ENCODE measurements at regions not wholly inside any gene's neighbourhood (a gene's known extent, or its start where the extent isn't known, plus 50 kb on each side); places are given as distances from the start of the nearest gene placed in this dataset.

- H4K20me1 ChIP-seq (ENCODE audit: control insufficient read depth, extremely low read depth, insufficient read depth, low read length), result no peaks in the 10 kb centered on the region
- no peak overlapping the region for H3K4me2 ChIP-seq (ENCODE audit: extremely low read depth, insufficient read depth, low read length)
- H3K9me3 ChIP-seq (ENCODE audit: control insufficient read depth, insufficient read depth, low read depth, low read length), result no peaks in the 10 kb centered on the region
- no peaks in the 10 kb centered on the region for H3K27me3 ChIP-seq (ENCODE audit: control insufficient read depth, insufficient read depth, low read length)
- no peaks in the 10 kb centered on the region for H3K36me3 ChIP-seq (ENCODE audit: control insufficient read depth, insufficient read depth, low read length)
- H3K79me2 ChIP-seq (ENCODE audit: control insufficient read depth, insufficient read depth, low read length), result no peaks in the 10 kb centered on the region
- H2AFZ ChIP-seq (ENCODE audit: low read length), result no peak overlapping the region
- H3K4me1 ChIP-seq (ENCODE audit: control insufficient read depth, extremely low read depth, insufficient read depth, low read length), result no peaks in the 10 kb centered on the region
- peak in 1 of 2 donors; percentile 54 for DNase-seq (ENCODE audit: low read depth in 2 of 2)
- H3K4me3 ChIP-seq (replicated peaks in 1 of 4; ENCODE audit: control extremely low read depth in 1 of 4, insufficient read depth in 1 of 4, low read depth in 3 of 4, low read length in 4 of 4), result no peak overlapping the region
- TF ChIP-seq, protein P1, sequence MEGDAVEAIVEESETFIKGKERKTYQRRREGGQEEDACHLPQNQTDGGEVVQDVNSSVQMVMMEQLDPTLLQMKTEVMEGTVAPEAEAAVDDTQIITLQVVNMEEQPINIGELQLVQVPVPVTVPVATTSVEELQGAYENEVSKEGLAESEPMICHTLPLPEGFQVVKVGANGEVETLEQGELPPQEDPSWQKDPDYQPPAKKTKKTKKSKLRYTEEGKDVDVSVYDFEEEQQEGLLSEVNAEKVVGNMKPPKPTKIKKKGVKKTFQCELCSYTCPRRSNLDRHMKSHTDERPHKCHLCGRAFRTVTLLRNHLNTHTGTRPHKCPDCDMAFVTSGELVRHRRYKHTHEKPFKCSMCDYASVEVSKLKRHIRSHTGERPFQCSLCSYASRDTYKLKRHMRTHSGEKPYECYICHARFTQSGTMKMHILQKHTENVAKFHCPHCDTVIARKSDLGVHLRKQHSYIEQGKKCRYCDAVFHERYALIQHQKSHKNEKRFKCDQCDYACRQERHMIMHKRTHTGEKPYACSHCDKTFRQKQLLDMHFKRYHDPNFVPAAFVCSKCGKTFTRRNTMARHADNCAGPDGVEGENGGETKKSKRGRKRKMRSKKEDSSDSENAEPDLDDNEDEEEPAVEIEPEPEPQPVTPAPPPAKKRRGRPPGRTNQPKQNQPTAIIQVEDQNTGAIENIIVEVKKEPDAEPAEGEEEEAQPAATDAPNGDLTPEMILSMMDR (conservative IDR thresholded peaks at IDR 0.05 in 1 of 2, IDR thresholded peaks at IDR 0.05 in 1 of 2; ENCODE audit: low read depth in 1 of 2, low read length in 2 of 2), result no peak
- TF ChIP-seq EZH2 (IDR thresholded peaks at IDR 0.05; ENCODE audit: low read length, missing control alignments), result no peak
- no peak overlapping the region for H3K27ac ChIP-seq (ENCODE audit: insufficient read depth, low read length)
- H3K9ac ChIP-seq (ENCODE audit: insufficient read depth, low read length), result no peak overlapping the region
Measured at GRCh38 chr13:105395041-105395440, 1140.4 kb downstream of the EFNB2 start.

DNA sequence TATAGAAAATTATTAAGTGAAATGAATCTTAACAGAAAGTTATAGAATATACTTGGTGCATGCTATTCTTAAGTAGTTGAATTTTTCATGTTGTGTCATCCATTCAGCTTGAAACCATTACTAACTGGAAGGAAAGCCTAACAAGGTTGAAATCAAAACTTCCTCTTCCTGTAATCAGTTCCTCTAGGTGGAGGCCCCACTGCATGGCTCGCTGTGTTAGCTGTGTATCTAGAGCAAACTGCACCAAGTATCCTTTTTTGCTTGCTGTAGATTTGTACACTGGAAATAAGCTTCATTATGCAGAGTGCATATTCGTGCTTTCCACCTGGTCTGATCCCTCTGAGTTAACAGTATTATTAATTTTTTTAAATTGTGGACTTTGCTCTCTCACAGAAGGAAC is 1146.1 kb downstream of the EFNB2 start:
- Histone ChIP-seq H3K4me3 (replicated peaks in 1 of 4; ENCODE audit: control extremely low read depth in 1 of 4, insufficient read depth in 1 of 4, low read depth in 3 of 4, low read length in 4 of 4) (no peak overlapping the region), H3K9ac (ENCODE audit: insufficient read depth, low read length) (no peak overlapping the region), H4K20me1 (ENCODE audit: control insufficient read depth, extremely low read depth, insufficient read depth, low read length) (no peaks in the 10 kb centered on the region), H3K9me3 (ENCODE audit: control insufficient read depth, insufficient read depth, low read depth, low read length) (no peaks in the 10 kb centered on the region), H3K4me1 (ENCODE audit: control insufficient read depth, extremely low read depth, insufficient read depth, low read length) (no peaks in the 10 kb centered on the region), H3K27me3 (ENCODE audit: control insufficient read depth, insufficient read depth, low read length) (no peaks in the 10 kb centered on the region), H3K79me2 (ENCODE audit: control insufficient read depth, insufficient read depth, low read length) (no peaks in the 10 kb centered on the region), H3K36me3 (ENCODE audit: control insufficient read depth, insufficient read depth, low read length) (no peaks in the 10 kb centered on the region), H2AFZ (ENCODE audit: low read length) (no peak overlapping the region), H3K27ac (ENCODE audit: insufficient read depth, low read length) (no peak overlapping the region), H3K4me2 (ENCODE audit: extremely low read depth, insufficient read depth, low read length) (no peak overlapping the region)
- no peak for TF ChIP-seq EZH2 (IDR thresholded peaks at IDR 0.05; ENCODE audit: low read length, missing control alignments)
- TF ChIP-seq, protein P1 (conservative IDR thresholded peaks at IDR 0.05 in 1 of 2, IDR thresholded peaks at IDR 0.05 in 1 of 2; ENCODE audit: low read depth in 1 of 2, low read length in 2 of 2), result no peak
- DNase-seq (ENCODE audit: low read depth in 2 of 2), result no peak

DNA sequence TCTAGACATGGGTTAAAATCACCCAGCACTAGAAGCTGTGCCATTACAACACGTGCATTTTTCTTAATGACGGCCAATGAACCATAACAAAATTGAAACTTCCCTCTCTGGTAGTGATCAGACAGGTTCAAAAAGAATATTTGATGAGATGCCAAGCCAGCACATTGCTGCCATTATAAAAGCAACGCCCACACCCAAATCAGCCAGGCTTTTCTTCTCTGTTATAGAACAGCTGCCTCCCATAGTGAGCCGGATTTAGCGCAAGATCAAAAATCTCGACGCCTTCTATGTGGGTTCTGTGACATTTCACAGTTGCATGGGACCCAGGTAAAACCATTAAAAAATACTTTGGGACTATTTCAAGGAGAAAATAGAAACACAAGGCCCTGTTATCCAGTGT is 1158.0 kb downstream of the EFNB2 start:
- Histone ChIP-seq H3K79me2 (ENCODE audit: control insufficient read depth, insufficient read depth, low read length) (no peaks in the 10 kb centered on the region), H3K27me3 (ENCODE audit: control insufficient read depth, insufficient read depth, low read length) (no peaks in the 10 kb centered on the region), H3K9me3 (ENCODE audit: control insufficient read depth, insufficient read depth, low read depth, low read length) (no peaks in the 10 kb centered on the region), H3K27ac (ENCODE audit: insufficient read depth, low read length) (no peak overlapping the region), H3K9ac (ENCODE audit: insufficient read depth, low read length) (no peak overlapping the region), H3K4me1 (ENCODE audit: control insufficient read depth, extremely low read depth, insufficient read depth, low read length) (no peaks in the 10 kb centered on the region), H3K36me3 (ENCODE audit: control insufficient read depth, insufficient read depth, low read length) (no peaks in the 10 kb centered on the region), H3K4me2 (ENCODE audit: extremely low read depth, insufficient read depth, low read length) (no peak overlapping the region), H4K20me1 (ENCODE audit: control insufficient read depth, extremely low read depth, insufficient read depth, low read length) (no peaks in the 10 kb centered on the region), H2AFZ (ENCODE audit: low read length) (no peak overlapping the region), H3K4me3 (replicated peaks in 1 of 4; ENCODE audit: control extremely low read depth in 1 of 4, insufficient read depth in 1 of 4, low read depth in 3 of 4, low read length in 4 of 4) (no peak overlapping the region)
- DNase-seq (ENCODE audit: low read depth in 2 of 2), result peak in 1 of 2 donors; percentile 5
- TF ChIP-seq, protein P1 (conservative IDR thresholded peaks at IDR 0.05 in 1 of 2, IDR thresholded peaks at IDR 0.05 in 1 of 2; ENCODE audit: low read depth in 1 of 2, low read length in 2 of 2), result no peak
- no peak for TF ChIP-seq EZH2 (IDR thresholded peaks at IDR 0.05; ENCODE audit: low read length, missing control alignments)
